ENCODE measurements at regions not wholly inside any gene's neighbourhood (a gene's known extent, or its start where the extent isn't known, plus 50 kb on each side); places are given as distances from the start of the nearest gene placed in this dataset.

DNA sequence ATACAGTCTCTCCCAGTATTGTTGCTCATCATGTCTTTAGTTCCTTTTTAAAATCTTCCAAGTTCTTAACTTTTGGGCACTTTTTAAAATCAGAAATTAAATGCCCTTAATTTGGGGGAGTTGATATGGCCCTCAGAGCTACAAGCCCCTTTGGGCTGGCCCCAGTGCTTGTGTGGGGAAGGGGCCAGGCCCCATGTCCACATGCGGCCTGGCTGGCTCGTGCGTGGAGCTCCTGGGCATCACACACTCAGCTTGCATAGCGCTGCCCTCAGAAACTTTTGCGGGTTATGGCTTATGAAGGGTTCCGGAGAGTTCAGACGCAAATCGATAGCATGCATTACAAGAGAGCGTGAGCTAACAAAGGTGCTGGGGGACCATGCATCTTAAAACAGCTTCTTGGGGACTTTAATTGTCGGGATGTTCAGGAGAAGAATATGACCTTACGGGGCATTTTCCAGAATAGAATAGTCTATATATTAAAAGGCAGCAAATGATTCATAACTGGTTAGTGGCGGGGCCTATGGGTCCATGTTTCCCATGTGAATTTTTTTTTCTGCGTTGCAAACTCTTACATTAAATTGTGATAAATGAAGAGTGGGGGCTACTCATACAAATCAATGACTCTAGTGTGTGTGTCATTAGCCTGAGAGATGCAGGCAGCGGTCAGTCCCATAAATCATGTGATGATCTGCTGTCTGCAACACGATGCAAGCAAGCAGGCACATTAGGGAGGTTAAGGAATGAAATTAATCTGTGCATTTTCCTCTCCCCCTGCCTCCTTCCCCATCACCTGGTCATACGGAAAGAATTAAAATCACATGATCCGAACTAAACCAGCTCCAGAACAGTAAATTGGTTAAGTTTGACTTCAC lies 185.8 kb upstream of the TSHZ3 start:
- WGBS = 86% methylated on average over 17 of the region's 17 CpGs
- Histone ChIP-seq H3K9ac (ENCODE audit: low read depth in 1 of 2, low read length in 2 of 2) (no peak overlapping the region), H3K9me3 (ENCODE audit: control insufficient read depth in 4 of 4, low read length in 3 of 4) (no peaks in the 10 kb centered on the region), H3K27me3 (ENCODE audit: control insufficient read depth in 4 of 4, insufficient read depth in 4 of 4, low read length in 3 of 4) (peaks cover 0 to 2% (median 0%) of the 10 kb centered on the region in 4 donors), H3K36me3 (ENCODE audit: control insufficient read depth in 4 of 4, insufficient read depth in 3 of 4, low read depth in 1 of 4, low read length in 3 of 4) (no peaks in the 10 kb centered on the region), H3K27ac (ENCODE audit: low read depth in 1 of 2, low read length in 2 of 2) (no peak overlapping the region), H3K4me3 (ENCODE audit: low read depth in 1 of 3, low read length in 3 of 3) (no peak overlapping the region), H3K4me1 (ENCODE audit: control insufficient read depth in 4 of 4, insufficient read depth in 4 of 4, low read length in 3 of 4) (no peaks in the 10 kb centered on the region)
- TF ChIP-seq TAF1 (conservative IDR thresholded peaks at IDR 0.05) (no peak), EGR1 (IDR thresholded peaks at IDR 0.05; ENCODE audit: low read depth in 2 of 2) (no peak), RAD21 (IDR thresholded peaks at IDR 0.05) (no peak)
- TF ChIP-seq, protein P1, sequence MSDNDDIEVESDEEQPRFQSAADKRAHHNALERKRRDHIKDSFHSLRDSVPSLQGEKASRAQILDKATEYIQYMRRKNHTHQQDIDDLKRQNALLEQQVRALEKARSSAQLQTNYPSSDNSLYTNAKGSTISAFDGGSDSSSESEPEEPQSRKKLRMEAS (IDR thresholded peaks at IDR 0.05) = no peak
- DNase-seq (ENCODE audit: low spot score) = no peak

DNA sequence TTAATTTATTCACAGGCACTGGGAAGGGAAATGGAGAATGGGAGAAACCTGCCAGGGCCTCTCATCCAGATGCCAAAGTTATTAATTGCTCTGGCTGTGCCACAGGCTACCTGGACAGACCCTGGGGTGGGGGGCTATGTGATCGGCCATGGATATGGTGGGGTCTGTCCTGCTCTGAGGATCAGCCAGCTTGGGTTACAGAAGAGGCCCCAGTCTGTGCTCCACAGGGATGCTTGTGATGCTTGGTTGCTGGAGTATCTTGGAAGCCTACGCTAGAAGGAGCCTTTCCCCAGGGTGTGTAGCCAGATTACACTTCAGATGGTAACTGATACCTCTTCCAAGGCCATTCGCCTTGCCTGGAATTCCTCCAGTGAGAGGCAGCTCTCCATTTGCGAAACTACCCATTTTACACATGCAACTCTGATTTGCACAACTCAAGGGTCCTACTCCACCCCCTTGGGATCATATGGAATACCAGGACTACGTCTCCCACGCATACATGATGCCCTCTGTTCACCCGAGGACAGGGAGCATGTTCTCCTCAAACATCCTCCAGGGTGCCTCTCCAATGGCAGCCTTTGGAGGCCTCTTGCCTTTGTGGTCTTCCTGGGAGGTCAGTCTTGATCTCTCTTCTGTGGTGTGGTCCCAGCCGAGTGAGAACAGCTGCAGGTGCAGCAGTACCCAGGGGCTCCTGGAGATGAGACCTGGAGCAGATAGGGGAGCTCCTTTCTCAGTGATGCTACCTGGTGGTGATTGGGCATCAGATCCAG lies 186.6 kb upstream of the TSHZ3 start:
- TF ChIP-seq FOXA2 (IDR thresholded peaks at IDR 0.05) (no peak), TAF1 (conservative IDR thresholded peaks at IDR 0.05) (no peak), SP1 (IDR thresholded peaks at IDR 0.05) (no peak)
- TF ChIP-seq, protein P2, sequence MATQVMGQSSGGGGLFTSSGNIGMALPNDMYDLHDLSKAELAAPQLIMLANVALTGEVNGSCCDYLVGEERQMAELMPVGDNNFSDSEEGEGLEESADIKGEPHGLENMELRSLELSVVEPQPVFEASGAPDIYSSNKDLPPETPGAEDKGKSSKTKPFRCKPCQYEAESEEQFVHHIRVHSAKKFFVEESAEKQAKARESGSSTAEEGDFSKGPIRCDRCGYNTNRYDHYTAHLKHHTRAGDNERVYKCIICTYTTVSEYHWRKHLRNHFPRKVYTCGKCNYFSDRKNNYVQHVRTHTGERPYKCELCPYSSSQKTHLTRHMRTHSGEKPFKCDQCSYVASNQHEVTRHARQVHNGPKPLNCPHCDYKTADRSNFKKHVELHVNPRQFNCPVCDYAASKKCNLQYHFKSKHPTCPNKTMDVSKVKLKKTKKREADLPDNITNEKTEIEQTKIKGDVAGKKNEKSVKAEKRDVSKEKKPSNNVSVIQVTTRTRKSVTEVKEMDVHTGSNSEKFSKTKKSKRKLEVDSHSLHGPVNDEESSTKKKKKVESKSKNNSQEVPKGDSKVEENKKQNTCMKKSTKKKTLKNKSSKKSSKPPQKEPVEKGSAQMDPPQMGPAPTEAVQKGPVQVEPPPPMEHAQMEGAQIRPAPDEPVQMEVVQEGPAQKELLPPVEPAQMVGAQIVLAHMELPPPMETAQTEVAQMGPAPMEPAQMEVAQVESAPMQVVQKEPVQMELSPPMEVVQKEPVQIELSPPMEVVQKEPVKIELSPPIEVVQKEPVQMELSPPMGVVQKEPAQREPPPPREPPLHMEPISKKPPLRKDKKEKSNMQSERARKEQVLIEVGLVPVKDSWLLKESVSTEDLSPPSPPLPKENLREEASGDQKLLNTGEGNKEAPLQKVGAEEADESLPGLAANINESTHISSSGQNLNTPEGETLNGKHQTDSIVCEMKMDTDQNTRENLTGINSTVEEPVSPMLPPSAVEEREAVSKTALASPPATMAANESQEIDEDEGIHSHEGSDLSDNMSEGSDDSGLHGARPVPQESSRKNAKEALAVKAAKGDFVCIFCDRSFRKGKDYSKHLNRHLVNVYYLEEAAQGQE (IDR thresholded peaks at IDR 0.05) = no peak
- TF ChIP-seq, protein P3, sequence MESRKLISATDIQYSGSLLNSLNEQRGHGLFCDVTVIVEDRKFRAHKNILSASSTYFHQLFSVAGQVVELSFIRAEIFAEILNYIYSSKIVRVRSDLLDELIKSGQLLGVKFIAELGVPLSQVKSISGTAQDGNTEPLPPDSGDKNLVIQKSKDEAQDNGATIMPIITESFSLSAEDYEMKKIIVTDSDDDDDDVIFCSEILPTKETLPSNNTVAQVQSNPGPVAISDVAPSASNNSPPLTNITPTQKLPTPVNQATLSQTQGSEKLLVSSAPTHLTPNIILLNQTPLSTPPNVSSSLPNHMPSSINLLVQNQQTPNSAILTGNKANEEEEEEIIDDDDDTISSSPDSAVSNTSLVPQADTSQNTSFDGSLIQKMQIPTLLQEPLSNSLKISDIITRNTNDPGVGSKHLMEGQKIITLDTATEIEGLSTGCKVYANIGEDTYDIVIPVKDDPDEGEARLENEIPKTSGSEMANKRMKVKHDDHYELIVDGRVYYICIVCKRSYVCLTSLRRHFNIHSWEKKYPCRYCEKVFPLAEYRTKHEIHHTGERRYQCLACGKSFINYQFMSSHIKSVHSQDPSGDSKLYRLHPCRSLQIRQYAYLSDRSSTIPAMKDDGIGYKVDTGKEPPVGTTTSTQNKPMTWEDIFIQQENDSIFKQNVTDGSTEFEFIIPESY (IDR thresholded peaks at IDR 0.05) = no peak
- peaks cover 0 to 2% (median 0%) of the 10 kb centered on the region in 4 donors for H3K27me3 ChIP-seq (ENCODE audit: control insufficient read depth in 4 of 4, insufficient read depth in 4 of 4, low read length in 3 of 4)

DNA sequence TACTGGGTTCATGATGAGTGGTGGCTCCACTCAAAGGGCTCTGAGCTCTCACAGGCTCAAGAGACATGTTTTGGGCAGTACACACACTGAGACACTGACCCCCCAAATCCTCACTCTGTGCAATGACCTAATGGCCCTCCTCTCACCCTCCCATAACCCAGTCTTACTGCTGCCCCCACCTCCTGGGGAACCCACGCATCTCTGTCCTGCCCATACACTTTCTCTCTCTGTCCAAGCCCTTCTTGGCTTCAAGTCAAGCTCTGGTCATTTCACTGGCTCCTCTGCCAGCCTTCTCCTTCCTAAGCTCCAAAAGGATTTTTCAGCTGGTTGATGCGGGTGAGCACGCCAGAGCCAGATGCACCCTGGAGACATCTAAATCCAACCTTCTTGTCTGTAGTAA lies 187.9 kb upstream of the TSHZ3 start:
- no peak for DNase-seq (ENCODE audit: low spot score)
- 82% methylated on average over 3 of the region's 3 CpGs for WGBS
- TF ChIP-seq, protein P2 (IDR thresholded peaks at IDR 0.05) = no peak
- TF ChIP-seq FOXA1 (IDR thresholded peaks at IDR 0.05) (no peak), HNF4G (IDR thresholded peaks at IDR 0.05) (no peak), JUND (IDR thresholded peaks at IDR 0.05) (no peak), HNF4A (conservative IDR thresholded peaks at IDR 0.05) (no peak), NR2F2 (IDR thresholded peaks at IDR 0.05) (no peak), YY1 (IDR thresholded peaks at IDR 0.05) (no peak), FOXA2 (IDR thresholded peaks at IDR 0.05) (no peak), RAD21 (IDR thresholded peaks at IDR 0.05) (no peak), SP1 (IDR thresholded peaks at IDR 0.05) (no peak)
- TF ChIP-seq, protein P3 (IDR thresholded peaks at IDR 0.05) = no peak

More for the DNA sequence above, 186.6 kb upstream of the TSHZ3 start:
- Histone ChIP-seq H3K27ac (ENCODE audit: low read depth in 1 of 2, low read length in 2 of 2) (no peak overlapping the region), H3K9me3 (ENCODE audit: control insufficient read depth in 4 of 4, low read length in 3 of 4) (no peaks in the 10 kb centered on the region), H3K9ac (ENCODE audit: low read depth in 1 of 2, low read length in 2 of 2) (no peak overlapping the region), H3K4me1 (ENCODE audit: control insufficient read depth in 4 of 4, insufficient read depth in 4 of 4, low read length in 3 of 4) (no peaks in the 10 kb centered on the region), H3K4me3 (ENCODE audit: low read depth in 1 of 3, low read length in 3 of 3) (no peak overlapping the region), H3K36me3 (ENCODE audit: control insufficient read depth in 4 of 4, insufficient read depth in 3 of 4, low read depth in 1 of 4, low read length in 3 of 4) (no peaks in the 10 kb centered on the region)
- 77% methylated on average over 8 of the region's 8 CpGs for WGBS
- DNase-seq (ENCODE audit: low spot score) = no peak

More for the DNA sequence above, 187.9 kb upstream of the TSHZ3 start:
- Histone ChIP-seq H3K27me3 (ENCODE audit: control insufficient read depth in 4 of 4, insufficient read depth in 4 of 4, low read length in 3 of 4) (peaks cover 0 to 2% (median 0%) of the 10 kb centered on the region in 4 donors), H3K4me1 (ENCODE audit: control insufficient read depth in 4 of 4, insufficient read depth in 4 of 4, low read length in 3 of 4) (no peaks in the 10 kb centered on the region), H3K4me3 (ENCODE audit: low read depth in 1 of 3, low read length in 3 of 3) (no peak overlapping the region), H3K27ac (ENCODE audit: low read depth in 1 of 2, low read length in 2 of 2) (no peak overlapping the region), H3K9ac (ENCODE audit: low read depth in 1 of 2, low read length in 2 of 2) (no peak overlapping the region), H3K36me3 (ENCODE audit: control insufficient read depth in 4 of 4, insufficient read depth in 3 of 4, low read depth in 1 of 4, low read length in 3 of 4) (no peaks in the 10 kb centered on the region), H3K9me3 (ENCODE audit: control insufficient read depth in 4 of 4, low read length in 3 of 4) (no peaks in the 10 kb centered on the region)
